Body of pancreas (tissue), 4 donors: ENCODE measurements at regions not wholly inside any gene's neighbourhood (a gene's known extent, or its start where the extent isn't known, plus 50 kb on each side); places are given as distances from the start of the nearest gene placed in this dataset.

Source experiments
- CTCF ChIP-seq, 7 experiments: fragments of 450-650 bp in 4 of 7; fragments of 200-600 bp in 3 of 7; sonication (generic) in 3 of 7; IDR thresholded peaks; one replicate each; pipeline ENCODE4 v1.5.1; 2016 to 2019; ENCODE audit warnings: antibody characterized with exemption in 7 of 7
- POLR2A ChIP-seq, 3 donors: fragments of 450-650 bp; IDR thresholded peaks; one replicate each; pipeline ENCODE4 v1.6.1; 2016; ENCODE audit warnings: antibody characterized with exemption in 3 of 3, mild to moderate bottlenecking in 2 of 3

DNA sequence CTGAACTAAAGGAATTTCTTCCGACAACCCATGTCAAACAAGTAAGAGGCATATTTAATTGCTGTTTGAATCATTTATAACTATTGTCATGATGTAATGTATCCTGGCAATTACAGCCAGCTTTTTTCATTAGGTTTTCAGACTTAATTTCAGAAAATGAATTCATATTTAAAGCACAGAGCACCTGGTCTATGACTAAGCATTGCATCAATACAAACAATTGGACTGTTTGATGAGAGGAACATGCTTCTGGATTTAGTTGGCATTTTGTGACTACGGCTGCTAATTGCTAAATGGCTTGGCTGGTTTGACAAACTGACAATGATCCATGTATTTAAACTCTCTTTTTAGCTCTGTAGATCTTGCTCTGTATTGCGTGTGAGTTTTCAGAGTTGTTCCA, 853.4 kb downstream of the NCAM2 start:
- TF ChIP-seq CTCF (IDR thresholded peaks at IDR 0.05) = no peak
- TF ChIP-seq POLR2A (IDR thresholded peaks at IDR 0.05) = no peak
